Keratinocyte (primary cell): ENCODE measurements at regions not wholly inside any gene's neighbourhood (a gene's known extent, or its start where the extent isn't known, plus 50 kb on each side); places are given as distances from the start of the nearest gene placed in this dataset.

Source experiments
- DNase-seq: peaks from one replicate; pipeline ENCODE4 v3.0.0-alpha.2; 2011; ENCODE audit warnings: low read depth, missing footprints, low spot score
- FAIRE-seq: peaks from 2 replicates; lab custom pipeline; 2011; peaks lifted over from hg19 to GRCh38; lab: Jason Lieb, UNC
- H2AFZ ChIP-seq: 2 replicates; pipeline ENCODE4 v1.6.0; 2012; ENCODE audit warnings: low read length, control low read depth, inconsistent platforms; ENCODE audit not compliant: control insufficient read depth
- H3K27ac ChIP-seq: 2 replicates; pipeline ENCODE4 v1.5.1; 2011; ENCODE audit warnings: low read length; ENCODE audit not compliant: control insufficient read depth, insufficient read depth
- H3K27me3 ChIP-seq: 3 replicates; pipeline ENCODE4 v1.6.0; 2011; ENCODE audit warnings: low read length; ENCODE audit not compliant: control insufficient read depth, insufficient read depth; ENCODE audit errors: extremely low read depth
- H3K36me3 ChIP-seq, 2 experiments: 2 replicates in 1 of 2; 3 replicates in 1 of 2; pipeline ENCODE4 v1.5.1; 2011; ENCODE audit warnings: low read length in 2 of 2, mild to moderate bottlenecking in 1 of 2; ENCODE audit not compliant: control insufficient read depth in 2 of 2, insufficient read depth in 2 of 2; ENCODE audit errors: extremely low read depth in 1 of 2
- H3K4me1 ChIP-seq: 3 replicates; pipeline ENCODE4 v1.5.1; 2011; ENCODE audit warnings: low read length; ENCODE audit not compliant: control insufficient read depth, insufficient read depth; ENCODE audit errors: extremely low read depth
- H3K4me2 ChIP-seq: 3 replicates; pipeline ENCODE4 v1.6.0; 2011; ENCODE audit warnings: low read depth, low read length; ENCODE audit not compliant: control insufficient read depth, insufficient read depth; ENCODE audit errors: extremely low read depth
- H3K4me3 ChIP-seq, 3 experiments: fragments of 200-600 bp in 1 of 3; sonication (generic) in 1 of 3; 2 replicates in 2 of 3; 3 replicates in 1 of 3; pipeline ENCODE4 v1.5.1; 2011 to 2016; ENCODE audit warnings: low read length in 3 of 3, mild to moderate bottlenecking in 3 of 3, control low read depth in 2 of 3, inconsistent platforms in 1 of 3, low read depth in 1 of 3, mixed read lengths in 1 of 3, mixed run types in 1 of 3, moderate library complexity in 1 of 3; ENCODE audit not compliant: control insufficient read depth in 2 of 3, insufficient read depth in 2 of 3; ENCODE audit errors: extremely low read depth in 1 of 3
- H3K79me2 ChIP-seq: 2 replicates; pipeline ENCODE4 v1.6.0; 2012; ENCODE audit warnings: low read length; ENCODE audit not compliant: control insufficient read depth, insufficient read depth
- H3K9ac ChIP-seq: 3 replicates; pipeline ENCODE4 v1.6.0; 2011; ENCODE audit warnings: low read length; ENCODE audit not compliant: control insufficient read depth, insufficient read depth; ENCODE audit errors: extremely low read depth
- H3K9me1 ChIP-seq: 3 replicates; pipeline ENCODE4 v1.6.0; 2011; ENCODE audit warnings: low read length; ENCODE audit not compliant: control insufficient read depth, insufficient read depth; ENCODE audit errors: extremely low read depth
- H3K9me3 ChIP-seq: 2 replicates; pipeline ENCODE4 v1.5.1; 2012; ENCODE audit warnings: low read depth, low read length; ENCODE audit not compliant: control insufficient read depth
- H4K20me1 ChIP-seq: 3 replicates; pipeline ENCODE4 v1.6.0; 2011; ENCODE audit warnings: low read length; ENCODE audit not compliant: control insufficient read depth, insufficient read depth; ENCODE audit errors: extremely low read depth
- EZH2 ChIP-seq: IDR thresholded peaks from one replicate; pipeline ENCODE4 v1.6.1; 2012; ENCODE audit warnings: inconsistent platforms, mild to moderate bottlenecking, low read length, moderate library complexity
- dilution Hi-C: fragments of 300-500 bp; cut with MboI; formaldehyde crosslinking; loops from one replicate; pipeline ENCODE4 v1.7.0; 2020; ENCODE audit warnings: low sequenced_read_pairs; ENCODE audit not compliant: extremely low pct_ligation_motif_present
- TF ChIP-seq, protein P1 (sequence below), 3 experiments: IDR thresholded peaks in 1 of 3; conservative IDR thresholded peaks in 1 of 3; optimal IDR thresholded peaks in 1 of 3; 2 replicates in 2 of 3; 3 replicates in 1 of 3; pipeline versions ENCODE3 to v1.5.1; 2011; ENCODE audit warnings: low read length in 3 of 3, mild to moderate bottlenecking in 3 of 3, moderate library complexity in 2 of 3, control low read depth in 1 of 3, inconsistent platforms in 1 of 3; ENCODE audit not compliant: insufficient read depth in 2 of 3; ENCODE audit errors: extremely low read depth in 1 of 3

GRCh38 chr14:86780876-86781510, 1212.0 kb downstream of the GALC start:
- no peak overlapping the region for H2AFZ ChIP-seq
- H3K27ac ChIP-seq: no peak overlapping the region
- dilution Hi-C loops: no loop called here
- H3K4me2 ChIP-seq: no peak overlapping the region
- no peaks in the 10 kb centered on the region for H3K9me3 ChIP-seq
- DNase-seq (no peak), FAIRE-seq (no peak)
- no peaks in the 10 kb centered on the region for H4K20me1 ChIP-seq
- no peaks in the 10 kb centered on the region for H3K79me2 ChIP-seq
- no peak overlapping the region for H3K9ac ChIP-seq
- no peak overlapping the region for H3K4me3 ChIP-seq
- peaks cover 9% of the 10 kb centered on the region for H3K4me1 ChIP-seq
- no peaks in the 10 kb centered on the region for H3K36me3 ChIP-seq
- H3K27me3 ChIP-seq: no peaks in the 10 kb centered on the region
- H3K9me1 ChIP-seq: no peaks in the 10 kb centered on the region
- TF ChIP-seq, protein P1, sequence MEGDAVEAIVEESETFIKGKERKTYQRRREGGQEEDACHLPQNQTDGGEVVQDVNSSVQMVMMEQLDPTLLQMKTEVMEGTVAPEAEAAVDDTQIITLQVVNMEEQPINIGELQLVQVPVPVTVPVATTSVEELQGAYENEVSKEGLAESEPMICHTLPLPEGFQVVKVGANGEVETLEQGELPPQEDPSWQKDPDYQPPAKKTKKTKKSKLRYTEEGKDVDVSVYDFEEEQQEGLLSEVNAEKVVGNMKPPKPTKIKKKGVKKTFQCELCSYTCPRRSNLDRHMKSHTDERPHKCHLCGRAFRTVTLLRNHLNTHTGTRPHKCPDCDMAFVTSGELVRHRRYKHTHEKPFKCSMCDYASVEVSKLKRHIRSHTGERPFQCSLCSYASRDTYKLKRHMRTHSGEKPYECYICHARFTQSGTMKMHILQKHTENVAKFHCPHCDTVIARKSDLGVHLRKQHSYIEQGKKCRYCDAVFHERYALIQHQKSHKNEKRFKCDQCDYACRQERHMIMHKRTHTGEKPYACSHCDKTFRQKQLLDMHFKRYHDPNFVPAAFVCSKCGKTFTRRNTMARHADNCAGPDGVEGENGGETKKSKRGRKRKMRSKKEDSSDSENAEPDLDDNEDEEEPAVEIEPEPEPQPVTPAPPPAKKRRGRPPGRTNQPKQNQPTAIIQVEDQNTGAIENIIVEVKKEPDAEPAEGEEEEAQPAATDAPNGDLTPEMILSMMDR (optimal IDR thresholded peaks at IDR 0.05 in 1 of 3, IDR thresholded peaks at IDR 0.05 in 1 of 3, conservative IDR thresholded peaks at IDR 0.05 in 1 of 3; ENCODE audit: extremely low read depth in 1 of 3, insufficient read depth in 2 of 3, low read length in 3 of 3): peak in 1 of 3 experiments; percentile 25
- TF ChIP-seq EZH2: no peak

- H3K27ac ChIP-seq: no peak overlapping the region
- dilution Hi-C loops: no loop called here
- no peak overlapping the region for H3K4me2 ChIP-seq
- TF ChIP-seq, protein P1 (optimal IDR thresholded peaks at IDR 0.05 in 1 of 3, IDR thresholded peaks at IDR 0.05 in 1 of 3, conservative IDR thresholded peaks at IDR 0.05 in 1 of 3; ENCODE audit: extremely low read depth in 1 of 3, insufficient read depth in 2 of 3, low read length in 3 of 3): no peak
- TF ChIP-seq EZH2: no peak
- FAIRE-seq: no peak
- no peak overlapping the region for H3K4me3 ChIP-seq
- no peaks in the 10 kb centered on the region for H3K27me3 ChIP-seq
- H3K9ac ChIP-seq: no peak overlapping the region
- no peak overlapping the region for H2AFZ ChIP-seq
- no peak for DNase-seq
- no peaks in the 10 kb centered on the region for H3K79me2 ChIP-seq
- H4K20me1 ChIP-seq: no peaks in the 10 kb centered on the region
- H3K9me1 ChIP-seq: no peaks in the 10 kb centered on the region
- peaks cover 9% of the 10 kb centered on the region for H3K4me1 ChIP-seq
- no peaks in the 10 kb centered on the region for H3K9me3 ChIP-seq
- H3K36me3 ChIP-seq: no peaks in the 10 kb centered on the region
These were observed 1212.5 kb downstream of the GALC start for GRCh38 chr14:86780461-86780860.
